IPS-20b (cell line): ENCODE measurements at regions not wholly inside any gene's neighbourhood (a gene's known extent, or its start where the extent isn't known, plus 50 kb on each side); places are given as distances from the start of the nearest gene placed in this dataset.

ENCODE experiments used
- H3K27ac ChIP-seq: one replicate; pipeline ENCODE4 v1.5.1; 2013; ENCODE audit warnings: low read length
- H3K27me3 ChIP-seq: 2 replicates; pipeline ENCODE4 v1.6.1; 2013; ENCODE audit warnings: mild to moderate bottlenecking, low read length, inconsistent platforms; ENCODE audit not compliant: insufficient read depth
- H3K36me3 ChIP-seq: 2 replicates; pipeline ENCODE4 v1.6.1; 2013; ENCODE audit warnings: low read depth, mild to moderate bottlenecking, inconsistent platforms, low read length, moderate library complexity; ENCODE audit not compliant: insufficient read depth
- H3K4me1 ChIP-seq: 2 replicates; pipeline ENCODE4 v1.6.1; 2013; ENCODE audit warnings: mild to moderate bottlenecking, control low read depth, inconsistent platforms, low read length, moderate library complexity; ENCODE audit not compliant: insufficient read depth
- H3K4me3 ChIP-seq: 2 replicates; pipeline ENCODE4 v1.5.1; 2013; ENCODE audit warnings: mild to moderate bottlenecking, low read length, inconsistent platforms
- H3K9ac ChIP-seq: 2 replicates; pipeline ENCODE4 v1.6.1; 2013; ENCODE audit warnings: low read depth, mild to moderate bottlenecking, inconsistent platforms, low read length, moderate library complexity
- H3K9me3 ChIP-seq: 2 replicates; pipeline ENCODE4 v1.6.1; 2013; ENCODE audit warnings: mild to moderate bottlenecking, low read depth, low read length, inconsistent platforms; ENCODE audit not compliant: insufficient read depth

DNA sequence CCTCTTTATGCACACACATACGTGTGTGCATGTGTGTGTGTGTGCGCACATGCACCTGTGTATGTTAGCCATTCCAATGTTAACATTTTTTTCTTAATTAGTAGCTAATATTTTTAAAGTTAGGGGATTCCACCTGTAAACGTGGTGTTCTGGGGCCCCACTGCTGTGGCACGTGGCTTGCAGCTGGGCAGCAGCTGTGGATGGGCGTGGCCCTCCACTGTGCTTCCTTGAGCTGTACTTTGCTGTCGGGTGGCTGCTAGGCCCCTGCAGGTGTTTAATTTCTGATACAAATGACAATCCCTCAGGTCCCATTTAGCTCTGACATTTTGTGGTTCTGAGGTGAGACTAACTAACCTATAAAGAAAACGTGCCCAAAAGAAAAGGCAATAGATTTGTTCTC is 58.9 kb upstream of the GJB6 start:
- Histone ChIP-seq H3K9me3 (peaks cover 10% of the 10 kb centered on the region), H3K9ac (no peak overlapping the region), H3K4me3 (no peak overlapping the region), H3K27ac (no peak overlapping the region), H3K27me3 (no peaks in the 10 kb centered on the region), H3K36me3 (no peaks in the 10 kb centered on the region), H3K4me1 (no peaks in the 10 kb centered on the region)

DNA sequence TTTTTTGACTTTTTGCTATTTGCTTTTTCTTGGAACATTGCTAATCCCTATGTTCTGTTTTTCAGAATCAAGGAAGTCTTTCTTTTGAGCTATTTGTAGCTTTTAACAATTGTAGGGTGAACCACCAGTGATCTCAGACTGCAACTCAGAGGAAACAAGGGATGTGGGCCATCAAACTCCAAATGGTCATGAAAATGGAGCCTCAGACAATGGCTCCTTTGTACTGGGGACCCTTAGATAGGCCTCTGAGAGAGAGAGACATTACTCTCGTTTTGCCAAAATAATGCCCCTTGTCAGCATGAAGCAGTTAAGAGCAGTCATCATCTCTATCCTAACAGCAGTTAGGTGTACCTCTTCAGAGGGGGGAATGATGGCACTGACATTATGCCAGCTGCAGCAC is 56.4 kb upstream of the GJB6 start:
- Histone ChIP-seq H3K4me1 (no peaks in the 10 kb centered on the region), H3K27me3 (no peaks in the 10 kb centered on the region), H3K9ac (no peak overlapping the region), H3K27ac (no peak overlapping the region), H3K36me3 (no peaks in the 10 kb centered on the region), H3K9me3 (peaks cover 28% of the 10 kb centered on the region), H3K4me3 (no peak overlapping the region)

DNA sequence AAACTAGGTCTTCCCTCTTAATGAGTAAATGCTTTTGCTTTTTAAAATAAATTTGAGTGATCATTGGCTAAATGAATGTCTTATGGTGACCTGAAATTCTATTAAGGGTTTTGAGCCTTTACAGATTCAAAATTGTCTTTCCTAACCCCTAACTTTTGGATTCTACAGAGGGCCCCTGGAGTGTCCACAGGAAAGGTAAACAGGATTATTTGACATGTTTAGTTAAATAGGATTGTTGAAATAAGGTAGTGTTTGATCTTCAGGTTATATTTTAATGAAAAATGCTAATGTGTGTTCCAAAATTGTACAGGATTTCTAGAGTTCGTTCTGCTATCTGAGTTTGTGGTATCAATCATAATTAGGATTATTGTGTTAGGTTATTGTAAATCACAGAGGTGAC is 55.9 kb upstream of the GJB6 start:
- no peaks in the 10 kb centered on the region for H3K27me3 ChIP-seq
- H3K36me3 ChIP-seq: no peaks in the 10 kb centered on the region
- H3K9me3 ChIP-seq: peaks cover 34% of the 10 kb centered on the region

DNA sequence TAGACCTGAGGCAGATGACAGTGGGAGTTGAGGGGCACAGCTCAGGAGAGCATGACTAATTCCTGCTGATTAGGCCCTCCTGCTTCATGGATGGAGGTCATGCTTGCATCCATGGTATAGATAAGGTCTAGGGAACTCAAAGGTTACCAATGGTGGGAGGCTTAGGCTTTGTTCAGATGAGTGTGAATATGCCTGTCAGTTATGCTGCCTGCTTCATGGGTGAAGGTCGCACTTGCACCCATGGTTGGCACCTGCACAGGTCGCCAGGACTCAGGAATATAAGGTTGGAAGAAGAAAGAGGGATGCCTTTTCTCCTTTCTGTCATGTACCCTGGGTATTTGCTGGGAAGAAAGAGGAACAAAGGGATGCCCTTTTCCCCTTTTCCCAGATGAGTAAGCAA is 53.4 kb upstream of the GJB6 start:
- no peaks in the 10 kb centered on the region for H3K36me3 ChIP-seq
- H3K27ac ChIP-seq: no peak overlapping the region
- no peaks in the 10 kb centered on the region for H3K4me1 ChIP-seq
- H3K9me3 ChIP-seq: peaks cover 37% of the 10 kb centered on the region
- no peak overlapping the region for H3K4me3 ChIP-seq
- H3K27me3 ChIP-seq: no peaks in the 10 kb centered on the region
- H3K9ac ChIP-seq: no peak overlapping the region

More for the DNA sequence above, 55.9 kb upstream of the GJB6 start:
- no peaks in the 10 kb centered on the region for H3K4me1 ChIP-seq
- H3K9ac ChIP-seq: no peak overlapping the region
- no peak overlapping the region for H3K27ac ChIP-seq
- H3K4me3 ChIP-seq: no peak overlapping the region
